HG03196 (cell line): ENCODE measurements at regions not wholly inside any gene's neighbourhood (a gene's known extent, or its start where the extent isn't known, plus 50 kb on each side); places are given as distances from the start of the nearest gene placed in this dataset.
"Not testable (repeated sequence)": the region's sequence is repeated elsewhere in the genome, so short reads cannot be mapped to it uniquely, and the experiment has no call there.

ENCODE experiments used
- ATAC-seq: cut with Tn5 transposase; IDR thresholded peaks from one replicate; pipeline ENCODE4 v1.9.1; 2021; ENCODE audit not compliant: unreplicated experiment

GRCh38 chr2:175431101-175431946 is 249.8 kb upstream of the ATP5MC3 start:
- no peak for ATAC-seq

DNA sequence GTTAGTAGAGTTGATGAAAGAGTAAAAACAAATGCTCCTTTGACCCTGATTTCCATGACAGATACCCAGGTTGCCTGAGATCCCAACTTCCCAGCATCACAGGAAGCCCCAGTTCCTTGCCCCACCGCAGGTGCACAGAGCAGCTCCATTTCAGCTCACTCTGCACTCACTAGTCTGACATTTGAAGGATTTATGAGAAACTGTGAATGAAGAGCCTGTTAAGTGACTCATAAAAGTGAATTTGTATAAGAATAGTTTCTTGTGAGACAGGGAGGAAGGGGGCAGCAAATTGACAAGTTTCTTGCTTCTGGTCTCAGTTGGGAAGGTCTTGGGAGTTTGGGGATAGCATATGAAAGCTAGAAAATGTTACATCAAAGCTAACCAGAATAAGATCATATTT is 248.7 kb upstream of the ATP5MC3 start:
- ATAC-seq: no peak

GRCh38 chr2:175418224-175418835 is 236.8 kb upstream of the ATP5MC3 start:
- ATAC-seq: no peak

DNA sequence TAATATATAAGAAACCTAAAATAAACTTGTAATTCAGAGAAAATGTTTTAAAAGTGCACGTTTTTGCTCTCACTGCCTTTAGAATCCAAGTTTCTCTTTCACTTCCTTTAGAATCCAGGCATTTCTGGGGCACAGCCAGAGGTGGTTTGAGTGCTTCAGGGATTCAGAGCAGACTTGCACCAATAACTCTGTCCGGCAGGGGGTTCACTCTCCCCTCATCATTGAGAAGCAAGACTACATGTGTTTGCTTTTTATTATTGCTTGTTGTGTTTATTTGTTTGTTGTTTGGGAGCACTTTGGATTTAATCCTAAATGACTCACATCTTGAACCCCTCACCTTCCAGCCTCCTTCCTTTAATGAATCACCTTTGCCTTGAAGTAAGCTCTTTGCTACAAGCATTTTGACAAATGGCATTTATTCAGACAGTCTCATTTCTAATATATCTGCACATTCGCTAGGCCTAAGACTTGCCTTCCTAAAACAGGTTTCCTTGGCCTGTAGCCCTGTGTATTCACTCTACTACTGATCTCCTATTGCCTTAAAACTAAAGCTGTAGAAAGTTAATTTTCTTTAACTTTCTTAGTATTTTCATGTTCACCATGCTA is 233.5 kb upstream of the ATP5MC3 start:
- ATAC-seq: no peak

DNA sequence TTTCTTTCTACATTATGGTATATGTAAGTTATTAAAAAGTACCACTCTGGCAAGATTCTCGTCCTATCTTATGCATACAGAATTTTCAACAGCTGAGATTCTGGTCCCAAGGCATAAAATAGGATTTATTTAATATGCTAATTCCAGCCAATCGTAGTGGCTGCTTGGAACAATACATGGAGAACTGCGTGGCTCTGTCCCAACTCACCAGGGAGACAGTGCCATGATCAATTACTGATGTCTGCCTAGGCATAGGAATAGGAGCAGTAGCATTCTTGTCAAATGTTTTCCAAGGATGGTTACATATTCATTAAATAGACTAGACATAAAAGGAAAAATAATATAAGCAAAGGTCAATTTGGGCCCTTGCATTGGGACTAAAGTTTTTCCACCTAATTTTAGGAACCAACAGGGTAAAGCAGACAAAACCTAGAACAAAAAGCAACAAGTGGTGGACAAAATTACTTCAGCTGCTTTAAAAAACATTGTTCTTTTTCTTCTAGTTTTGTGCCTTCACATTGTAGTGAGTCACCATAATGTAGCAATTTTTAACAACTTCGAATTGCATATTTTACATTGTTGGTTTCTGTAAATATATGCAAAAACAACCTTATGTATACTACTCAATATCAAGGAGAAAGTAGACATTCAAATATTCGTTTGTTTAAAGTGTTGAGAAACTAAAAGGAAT is 232.8 kb upstream of the ATP5MC3 start:
- no peak for ATAC-seq

GRCh38 chr2:175410941-175411340 is 229.4 kb upstream of the ATP5MC3 start:
- ATAC-seq: not testable (repeated sequence)

DNA sequence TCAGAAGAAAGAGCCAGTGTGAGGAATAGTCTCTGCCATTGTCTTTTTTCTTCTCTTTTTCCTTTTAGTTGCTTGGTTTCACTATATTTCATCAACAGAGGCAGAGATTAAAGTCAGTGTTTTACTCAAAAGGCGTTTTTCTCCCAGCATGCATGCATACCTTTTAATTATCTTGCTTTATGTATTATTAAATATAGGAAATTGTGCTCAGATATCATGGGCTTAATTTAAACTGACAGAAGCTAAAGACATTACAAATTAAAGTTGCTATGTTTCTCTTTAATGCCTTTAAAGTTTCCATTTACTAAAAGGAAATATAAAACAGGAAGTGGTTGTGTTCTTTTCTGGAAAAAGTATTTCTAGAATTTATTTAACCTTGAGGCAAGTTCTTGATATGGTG is 223.3 kb upstream of the ATP5MC3 start:
- ATAC-seq: no peak

DNA sequence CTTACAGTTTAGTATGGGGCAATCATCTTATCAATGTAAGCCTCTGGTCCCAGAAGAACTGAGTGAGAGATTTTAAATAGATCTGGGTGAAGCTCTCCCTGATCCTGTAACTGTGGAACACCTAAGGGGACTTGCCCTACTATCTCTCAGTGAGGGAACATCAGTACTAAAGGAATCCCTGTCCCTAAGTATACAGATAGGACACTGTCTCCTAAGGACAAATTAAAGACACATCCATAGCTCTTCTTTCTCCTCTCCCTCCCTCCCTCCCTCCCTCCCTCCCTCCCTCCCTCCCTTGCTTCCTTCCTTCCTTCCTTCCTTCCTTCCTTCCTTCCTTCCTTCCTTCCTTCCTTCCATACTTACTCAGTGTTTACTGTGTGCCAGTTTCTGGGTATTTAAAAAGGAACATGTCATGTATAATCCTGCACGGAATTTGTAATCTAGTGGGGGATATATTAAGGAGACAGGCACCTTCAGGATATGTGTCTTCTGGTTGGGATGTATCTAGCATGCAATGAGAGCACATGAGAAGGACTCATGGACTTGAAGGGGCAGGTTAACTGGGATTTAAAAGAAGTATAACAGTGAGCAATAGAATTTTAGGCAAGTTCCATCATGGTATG is 222.2 kb upstream of the ATP5MC3 start:
- no peak for ATAC-seq

GRCh38 chr2:175402571-175402970 is 221.1 kb upstream of the ATP5MC3 start:
- no peak for ATAC-seq

DNA sequence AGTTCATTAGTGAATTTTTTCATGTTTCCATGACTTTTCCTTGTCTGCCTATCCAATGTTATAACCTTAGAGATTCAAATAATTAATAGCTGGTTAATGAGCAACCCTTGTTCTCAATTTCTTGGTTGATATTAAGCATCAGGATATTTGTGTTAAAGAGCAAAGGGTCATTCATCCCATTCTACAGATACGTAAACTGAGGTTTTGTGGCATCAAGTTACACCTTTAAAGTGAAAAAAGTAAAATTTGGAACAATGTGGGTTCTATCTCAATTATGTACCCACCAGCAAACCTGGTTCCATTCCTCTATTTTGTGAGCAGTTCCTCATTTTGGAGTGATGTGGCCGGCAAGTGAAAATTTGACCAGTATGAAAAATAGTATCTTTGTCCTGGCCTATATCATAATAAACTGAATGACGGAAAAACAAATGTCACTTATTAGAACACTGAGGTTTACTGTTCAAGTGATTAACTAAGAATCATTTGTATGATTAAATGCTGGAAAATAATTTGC is 220.5 kb upstream of the ATP5MC3 start:
- ATAC-seq: no peak

DNA sequence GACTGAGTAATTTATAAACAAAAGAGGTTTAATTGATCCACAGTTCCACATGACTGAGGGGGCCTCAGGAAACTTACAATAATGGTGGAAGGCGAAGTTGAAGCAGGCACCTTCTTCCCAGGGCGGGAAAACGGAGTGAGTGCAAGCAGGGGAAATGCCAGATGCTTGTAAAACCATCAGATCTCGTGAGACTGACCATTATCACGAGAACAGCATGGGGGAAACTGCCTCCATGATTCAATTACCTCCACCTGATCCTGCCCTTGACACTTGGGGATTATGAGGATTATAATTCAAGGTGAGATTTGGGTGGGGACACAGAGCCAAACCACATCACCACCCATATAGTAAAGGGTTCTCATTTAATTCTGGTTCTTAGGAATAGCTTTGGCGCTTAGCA is 219.5 kb upstream of the ATP5MC3 start:
- no peak for ATAC-seq

DNA sequence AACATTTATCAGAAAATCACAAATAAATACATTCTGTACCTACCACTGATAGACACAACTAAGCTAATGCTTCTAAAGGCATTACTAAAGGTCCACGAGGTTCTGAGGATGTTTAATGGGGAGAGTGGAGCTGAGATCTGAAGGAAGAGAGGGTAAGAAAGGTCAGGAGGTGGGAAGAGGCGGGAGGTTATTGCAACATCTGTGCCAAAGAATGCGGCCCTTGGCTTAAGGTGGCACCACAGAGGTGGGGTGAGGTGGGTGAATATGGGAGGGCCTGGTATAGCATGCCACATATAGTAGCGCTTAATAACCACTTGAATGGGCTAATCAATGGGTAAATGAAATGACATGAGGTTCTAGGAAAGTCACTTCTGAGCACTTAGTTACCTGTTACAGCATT is 217.8 kb upstream of the ATP5MC3 start:
- no peak for ATAC-seq

DNA sequence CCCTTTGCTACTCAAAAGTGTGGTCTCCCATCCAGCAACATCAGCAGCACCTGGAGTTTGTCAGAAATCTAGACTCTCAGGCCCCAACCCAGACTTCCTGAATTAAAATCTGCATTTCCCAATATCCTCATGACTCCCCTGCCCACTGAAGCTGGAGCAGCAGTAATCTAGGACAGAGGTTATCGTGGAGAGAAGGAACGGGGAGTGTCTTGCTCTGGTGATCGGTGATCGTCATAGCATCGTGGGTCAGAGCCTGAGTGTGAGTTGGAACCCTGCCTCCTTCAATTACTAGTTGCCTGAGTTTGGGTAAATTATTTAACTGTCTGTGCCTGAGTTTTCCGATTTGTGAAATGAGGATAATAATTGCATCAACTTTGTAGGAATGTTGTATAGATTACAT is 217.3 kb upstream of the ATP5MC3 start:
- ATAC-seq: no peak

GRCh38 chr2:175396696-175397095 is 215.2 kb upstream of the ATP5MC3 start:
- ATAC-seq: no peak

- ATAC-seq: no peak
These were observed 212.3 kb upstream of the ATP5MC3 start for GRCh38 chr2:175393851-175394250.

GRCh38 chr2:175383286-175383685 is 201.8 kb upstream of the ATP5MC3 start:
- ATAC-seq: no peak

- no peak for ATAC-seq
These were observed 192.2 kb upstream of the ATP5MC3 start for GRCh38 chr2:175373729-175374128.

GRCh38 chr2:175372704-175373701 is 191.5 kb upstream of the ATP5MC3 start:
- no peak for ATAC-seq

DNA sequence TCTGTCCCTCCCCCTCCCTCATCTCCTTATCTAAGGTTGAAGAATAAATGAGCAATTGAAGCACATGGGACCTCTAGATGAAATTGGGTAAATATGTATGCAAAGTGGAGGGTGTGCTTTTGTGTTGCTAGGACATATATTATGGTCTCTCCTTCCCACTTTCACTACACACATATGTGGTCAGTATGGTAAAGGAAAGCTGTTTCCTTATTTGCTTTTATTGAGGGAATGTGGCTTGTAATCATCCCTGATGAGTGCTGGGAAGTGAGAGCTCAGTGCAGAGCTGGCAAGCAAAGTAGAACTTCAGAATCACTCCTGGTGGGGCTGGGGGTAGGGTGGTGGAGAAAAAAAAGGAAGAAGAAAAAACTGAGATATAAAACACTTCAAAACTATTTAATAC is 189.9 kb upstream of the ATP5MC3 start:
- no peak for ATAC-seq

DNA sequence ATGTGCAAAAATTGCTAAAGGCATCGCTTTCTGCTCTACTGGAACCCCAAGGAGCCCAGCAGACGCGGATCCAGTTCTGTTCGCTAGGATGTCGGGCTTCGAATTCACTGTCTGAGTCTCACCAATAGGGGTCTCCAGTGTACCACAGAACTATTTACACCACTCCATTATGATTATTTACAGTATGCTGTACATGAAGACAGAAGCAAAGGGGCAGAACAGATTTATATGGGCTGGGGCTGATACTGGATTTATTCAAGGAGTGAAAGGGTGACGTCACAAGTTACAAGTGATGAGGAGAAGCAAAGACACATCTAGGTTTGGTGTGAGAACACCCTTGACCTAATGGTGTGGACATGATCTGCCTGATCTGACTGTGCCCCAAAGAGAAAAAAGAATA is 185.3 kb upstream of the ATP5MC3 start:
- ATAC-seq: no peak
